ENCODE measurements at regions not wholly inside any gene's neighbourhood (a gene's known extent, or its start where the extent isn't known, plus 50 kb on each side); places are given as distances from the start of the nearest gene placed in this dataset.

DNA sequence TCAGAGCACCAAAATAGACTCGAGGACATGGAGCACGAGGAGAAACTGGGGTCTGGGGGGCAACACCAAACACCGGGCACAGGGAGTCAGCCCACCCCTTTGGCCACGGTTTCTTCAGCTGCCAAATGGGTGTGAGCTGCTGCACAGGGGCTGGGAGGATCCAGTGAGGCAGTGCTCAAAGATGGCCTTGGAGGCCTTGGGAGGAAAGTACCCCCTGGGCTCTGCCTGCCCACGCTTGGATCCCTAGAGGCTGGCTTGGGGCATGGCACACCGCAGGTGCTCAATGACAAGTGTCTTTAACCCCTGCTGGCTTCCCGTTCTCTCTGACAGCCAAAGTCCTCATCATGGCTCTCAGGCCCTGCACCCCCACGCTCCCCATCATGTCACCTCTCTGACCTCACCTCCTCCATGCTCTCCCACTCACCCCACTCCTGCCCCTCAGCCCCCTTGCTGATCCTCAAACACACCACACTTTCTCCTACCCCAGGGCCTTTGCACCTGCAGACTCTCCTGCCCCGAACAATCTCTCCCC is 190.3 kb downstream of the ANKRD60 start:
- Histone ChIP-seq H3K27me3 (replicated peaks; ENCODE audit: insufficient read depth, low read depth, low read length, poor library complexity) (peaks cover 5% of the 10 kb centered on the region), H3K36me3 (ENCODE audit: insufficient read depth, low read length, poor library complexity, severe bottlenecking) (no peaks in the 10 kb centered on the region), H3K9me3 (ENCODE audit: low read depth, low read length, poor library complexity, severe bottlenecking) (no peaks in the 10 kb centered on the region), H3K4me1 (ENCODE audit: insufficient read depth, low read length, poor library complexity, severe bottlenecking) (no peaks in the 10 kb centered on the region), H3K27ac (ENCODE audit: low read depth, low read length, poor library complexity, severe bottlenecking) (no peak overlapping the region), H3K4me3 (ENCODE audit: low read depth, low read length, poor library complexity, severe bottlenecking) (no peak overlapping the region)
- ChIA-PET POLR2A (ENCODE audit: low non-redundant PET) (no interaction called here), CTCF (no interaction called here)
- BruUV-seq (replicated peaks) = no TSS peak
- no peak for DNase-seq (ENCODE audit: low spot score)
- intact Hi-C loops (cut with micrococcal nuclease; ENCODE audit: unreplicated experiment) = no loop called here
- TF ChIP-seq, protein P1, sequence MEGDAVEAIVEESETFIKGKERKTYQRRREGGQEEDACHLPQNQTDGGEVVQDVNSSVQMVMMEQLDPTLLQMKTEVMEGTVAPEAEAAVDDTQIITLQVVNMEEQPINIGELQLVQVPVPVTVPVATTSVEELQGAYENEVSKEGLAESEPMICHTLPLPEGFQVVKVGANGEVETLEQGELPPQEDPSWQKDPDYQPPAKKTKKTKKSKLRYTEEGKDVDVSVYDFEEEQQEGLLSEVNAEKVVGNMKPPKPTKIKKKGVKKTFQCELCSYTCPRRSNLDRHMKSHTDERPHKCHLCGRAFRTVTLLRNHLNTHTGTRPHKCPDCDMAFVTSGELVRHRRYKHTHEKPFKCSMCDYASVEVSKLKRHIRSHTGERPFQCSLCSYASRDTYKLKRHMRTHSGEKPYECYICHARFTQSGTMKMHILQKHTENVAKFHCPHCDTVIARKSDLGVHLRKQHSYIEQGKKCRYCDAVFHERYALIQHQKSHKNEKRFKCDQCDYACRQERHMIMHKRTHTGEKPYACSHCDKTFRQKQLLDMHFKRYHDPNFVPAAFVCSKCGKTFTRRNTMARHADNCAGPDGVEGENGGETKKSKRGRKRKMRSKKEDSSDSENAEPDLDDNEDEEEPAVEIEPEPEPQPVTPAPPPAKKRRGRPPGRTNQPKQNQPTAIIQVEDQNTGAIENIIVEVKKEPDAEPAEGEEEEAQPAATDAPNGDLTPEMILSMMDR (conservative IDR thresholded peaks at IDR 0.05; ENCODE audit: low read depth, low read length) = no peak
- TF ChIP-seq EZH2 (IDR thresholded peaks at IDR 0.05; ENCODE audit: borderline replicate concordance, low read depth, low read length, poor library complexity, severe bottlenecking) = no peak

DNA sequence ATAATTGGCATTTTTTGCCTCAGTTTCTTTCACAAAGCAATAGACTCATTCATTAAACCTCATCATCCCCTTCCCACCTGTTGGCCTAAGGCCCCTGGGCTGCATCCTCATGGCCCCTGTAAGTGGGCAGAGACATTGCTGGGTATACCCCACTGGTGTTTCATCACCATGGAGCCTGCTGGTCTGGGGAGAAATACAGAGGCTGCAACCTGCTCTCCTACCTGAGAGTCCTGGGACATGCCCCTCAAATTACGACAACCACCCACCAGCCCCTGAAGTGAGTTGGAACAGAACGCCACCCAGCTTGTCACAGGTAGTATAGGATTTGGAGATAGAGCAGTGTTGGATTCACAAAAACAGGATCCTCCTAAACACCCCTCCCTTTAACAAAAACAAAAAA is 190.8 kb downstream of the ANKRD60 start:
- no peaks in the 10 kb centered on the region for H3K36me3 ChIP-seq (ENCODE audit: insufficient read depth, low read length, poor library complexity, severe bottlenecking)
- intact Hi-C loops (cut with micrococcal nuclease; ENCODE audit: unreplicated experiment) = no loop called here
- CTCF ChIA-PET = no interaction called here
- H3K4me3 ChIP-seq (ENCODE audit: low read depth, low read length, poor library complexity, severe bottlenecking) = no peak overlapping the region
- no peaks in the 10 kb centered on the region for H3K4me1 ChIP-seq (ENCODE audit: insufficient read depth, low read length, poor library complexity, severe bottlenecking)
- POLR2A ChIA-PET (ENCODE audit: low non-redundant PET) = no interaction called here
- TF ChIP-seq EZH2 (IDR thresholded peaks at IDR 0.05; ENCODE audit: borderline replicate concordance, low read depth, low read length, poor library complexity, severe bottlenecking) = no peak
- TF ChIP-seq, protein P1 (conservative IDR thresholded peaks at IDR 0.05; ENCODE audit: low read depth, low read length) = no peak
- peaks cover 5% of the 10 kb centered on the region for H3K27me3 ChIP-seq (replicated peaks; ENCODE audit: insufficient read depth, low read depth, low read length, poor library complexity)
- no peak overlapping the region for H3K27ac ChIP-seq (ENCODE audit: low read depth, low read length, poor library complexity, severe bottlenecking)
- BruUV-seq (replicated peaks) = no TSS peak
- no peak for DNase-seq (ENCODE audit: low spot score)
- H3K9me3 ChIP-seq (ENCODE audit: low read depth, low read length, poor library complexity, severe bottlenecking) = no peaks in the 10 kb centered on the region

DNA sequence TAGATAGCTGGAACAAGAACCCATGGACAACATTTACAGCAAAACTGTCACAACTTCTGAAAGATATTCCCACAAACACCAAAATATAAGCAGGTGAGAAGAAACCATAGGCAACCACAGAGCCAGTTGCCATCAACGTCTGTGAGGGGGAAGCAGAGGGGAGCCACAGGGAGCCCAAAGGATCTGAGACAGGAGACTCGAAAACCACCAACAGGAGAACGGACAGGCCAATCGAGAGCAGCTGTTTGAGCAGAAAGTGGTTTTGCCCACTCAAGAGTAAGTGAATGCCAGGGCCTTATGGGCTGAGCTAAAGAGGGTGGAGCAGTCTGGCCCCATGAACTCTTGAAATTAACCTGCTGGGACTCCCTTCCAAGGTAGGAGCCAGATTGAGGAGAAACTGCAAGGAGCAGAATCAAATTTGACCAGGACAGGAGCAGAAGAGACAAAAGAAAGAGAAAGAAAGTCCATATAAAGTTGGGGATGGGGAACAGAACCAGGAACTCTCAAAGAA is 195.4 kb downstream of the ANKRD60 start:
- Histone ChIP-seq H3K27me3 (replicated peaks; ENCODE audit: insufficient read depth, low read depth, low read length, poor library complexity) (peaks cover 5% of the 10 kb centered on the region), H3K4me1 (ENCODE audit: insufficient read depth, low read length, poor library complexity, severe bottlenecking) (no peaks in the 10 kb centered on the region), H3K4me3 (ENCODE audit: low read depth, low read length, poor library complexity, severe bottlenecking) (no peak overlapping the region), H3K36me3 (ENCODE audit: insufficient read depth, low read length, poor library complexity, severe bottlenecking) (no peaks in the 10 kb centered on the region), H3K9me3 (ENCODE audit: low read depth, low read length, poor library complexity, severe bottlenecking) (no peaks in the 10 kb centered on the region), H3K27ac (ENCODE audit: low read depth, low read length, poor library complexity, severe bottlenecking) (no peak overlapping the region)
- CTCF ChIA-PET = no interaction called here
- POLR2A ChIA-PET (ENCODE audit: low non-redundant PET) = no interaction called here
- no TSS peak for BruUV-seq (replicated peaks)
- DNase-seq (ENCODE audit: low spot score) = no peak
- intact Hi-C loops (cut with micrococcal nuclease; ENCODE audit: unreplicated experiment) = no loop called here
- no peak for TF ChIP-seq EZH2 (IDR thresholded peaks at IDR 0.05; ENCODE audit: borderline replicate concordance, low read depth, low read length, poor library complexity, severe bottlenecking)
- TF ChIP-seq, protein P1 (conservative IDR thresholded peaks at IDR 0.05; ENCODE audit: low read depth, low read length) = no peak
